NAMALWA (cell line): ENCODE measurements at regions not wholly inside any gene's neighbourhood (a gene's known extent, or its start where the extent isn't known, plus 50 kb on each side); places are given as distances from the start of the nearest gene placed in this dataset.
"Not testable (repeated sequence)": the region's sequence is repeated elsewhere in the genome, so short reads cannot be mapped to it uniquely, and the experiment has no call there.

ENCODE experiments used
- DNase-seq: peaks from one replicate; pipeline ENCODE4 v3.0.0-alpha.2; 2015; ENCODE audit warnings: low spot score

- no peak for DNase-seq
Observed at GRCh38 chr5:30479104-30479503, 714.4 kb upstream of the CDH6 start.

- no peak for DNase-seq
Observed at GRCh38 chr5:30475429-30475828, 718.1 kb upstream of the CDH6 start.

- no peak for DNase-seq
Observed at GRCh38 chr5:30469691-30470090, 723.8 kb upstream of the CDH6 start.

GRCh38 chr5:30458681-30459080 is 734.8 kb upstream of the CDH6 start:
- no peak for DNase-seq

GRCh38 chr5:30455484-30455883 is 738.0 kb upstream of the CDH6 start:
- DNase-seq = not testable (repeated sequence)

GRCh38 chr5:30453168-30453567 is 740.3 kb upstream of the CDH6 start:
- DNase-seq = no peak

- DNase-seq = no peak
Observed at GRCh38 chr5:30450153-30450552, 743.3 kb upstream of the CDH6 start.

- DNase-seq = no peak
Observed at GRCh38 chr5:30447431-30447830, 746.1 kb upstream of the CDH6 start.

GRCh38 chr5:30446456-30446855 is 747.0 kb upstream of the CDH6 start:
- no peak for DNase-seq

GRCh38 chr5:30438785-30439184 is 754.7 kb upstream of the CDH6 start:
- no peak for DNase-seq

- DNase-seq = peak; percentile 50
Observed at GRCh38 chr5:30436691-30437090, 756.8 kb upstream of the CDH6 start.

- not testable (repeated sequence) for DNase-seq
Observed at GRCh38 chr5:30428866-30429407, 764.5 kb upstream of the CDH6 start.

- no peak for DNase-seq
Observed at GRCh38 chr5:30414078-30414477, 779.4 kb upstream of the CDH6 start.

- DNase-seq = no peak
Observed at GRCh38 chr5:30413540-30413939, 779.9 kb upstream of the CDH6 start.

- DNase-seq = no peak
Observed at GRCh38 chr5:30405821-30406220, 787.7 kb upstream of the CDH6 start.

GRCh38 chr5:30401479-30402058 is 791.9 kb upstream of the CDH6 start:
- DNase-seq = peak; percentile 37

GRCh38 chr5:30398423-30398822 is 795.1 kb upstream of the CDH6 start:
- no peak for DNase-seq

GRCh38 chr5:30392897-30393296 is 800.6 kb upstream of the CDH6 start:
- DNase-seq = no peak

GRCh38 chr5:30390095-30390494 is 803.4 kb upstream of the CDH6 start:
- no peak for DNase-seq

- no peak for DNase-seq
Observed at GRCh38 chr5:30387974-30388632, 805.4 kb upstream of the CDH6 start.

- no peak for DNase-seq
Observed at GRCh38 chr5:30385754-30386153, 807.7 kb upstream of the CDH6 start.

- no peak for DNase-seq
Observed at GRCh38 chr5:30384171-30384570, 809.3 kb upstream of the CDH6 start.

GRCh38 chr5:30380228-30380627 is 813.3 kb upstream of the CDH6 start:
- DNase-seq = no peak

- DNase-seq = no peak
Observed at GRCh38 chr5:30376848-30377247, 816.6 kb upstream of the CDH6 start.
